GM12878 (cell line): ENCODE measurements at regions not wholly inside any gene's neighbourhood (a gene's known extent, or its start where the extent isn't known, plus 50 kb on each side); places are given as distances from the start of the nearest gene placed in this dataset.

ENCODE experiments used
- ATAC-seq: fragments of 200-7000 bp; cut with Tn5 transposase; 3 replicates; pipeline ENCODE4 v1.9.1; 2020; ENCODE audit warnings: mild to moderate bottlenecking, moderate library complexity
- BruUV-seq: library from RNA; stranded (reverse); fragments of 400-500 nt; replicated peaks from 2 replicates; lab custom pipeline; 2021; lab: Mats Ljungman, UMichigan
- CTCF ChIA-PET: fragments of 300-600 bp; sonication (Branson Sonifier 250); formaldehyde crosslinking; extraction: SDS; loops from one replicate; lab custom pipeline; 2021; ENCODE audit warnings: inconsistent platforms; lab: Yijun Ruan, JAX
- POLR2A ChIA-PET: fragments of 350-600 bp; formaldehyde crosslinking; extraction: SDS; loops from one replicate; lab custom pipeline; 2021; ENCODE audit warnings: inconsistent platforms; lab: Charles Lee
- RAD21 ChIA-PET: fragments of 300-600 bp; sonication (Branson Sonifier 250); formaldehyde crosslinking; loops from one replicate; lab custom pipeline; 2023; ENCODE audit warnings: antibody characterized with exemption; ENCODE audit not compliant: unreplicated experiment; lab: Charles Lee
- SMC1A ChIA-PET: fragments of 300-600 bp; sonication (Branson Sonifier 250); formaldehyde crosslinking; loops from one replicate; lab custom pipeline; 2023; ENCODE audit not compliant: unreplicated experiment, uncharacterized antibody; lab: Charles Lee
- DNase-seq: peaks from one replicate; pipeline ENCODE4 v3.0.0-alpha.2; 2011; ENCODE audit warnings: low read depth, low spot score
- FAIRE-seq: peaks from 3 replicates; lab custom pipeline; 2011; peaks lifted over from hg19 to GRCh38; lab: Jason Lieb, UNC
- H2AFZ ChIP-seq: 2 replicates; pipeline ENCODE4 v1.6.0; 2011; ENCODE audit warnings: low read depth, low read length, control low read depth; ENCODE audit not compliant: control insufficient read depth
- H3K27ac ChIP-seq: 2 replicates; pipeline ENCODE4 v1.5.1; 2011; ENCODE audit warnings: control low read depth; ENCODE audit not compliant: control insufficient read depth, insufficient read depth
- H3K27me3 ChIP-seq, 2 experiments: replicated peaks in 1 of 2; 2 replicates each; pipeline versions ENCODE4 v1.6.0 to v1.6.1; 2011; ENCODE audit warnings: low read length in 1 of 2; ENCODE audit not compliant: control insufficient read depth in 2 of 2, insufficient read depth in 2 of 2
- H3K36me3 ChIP-seq, 2 experiments: 2 replicates each; pipeline ENCODE4 v1.5.1; 2011; ENCODE audit warnings: low read length in 1 of 2; ENCODE audit not compliant: control insufficient read depth in 2 of 2, insufficient read depth in 2 of 2
- H3K4me1 ChIP-seq: 2 replicates; pipeline ENCODE4 v1.6.1; 2011; ENCODE audit warnings: mild to moderate bottlenecking, low read length, moderate library complexity, mixed read lengths; ENCODE audit not compliant: control insufficient read depth, insufficient read depth
- H3K4me2 ChIP-seq: 2 replicates; pipeline ENCODE4 v1.6.0; 2011; ENCODE audit warnings: control low read depth; ENCODE audit not compliant: control insufficient read depth, insufficient read depth
- H3K4me3 ChIP-seq: fragments of 200-600 bp; sonication (generic); 2 replicates; pipeline ENCODE4 v1.5.1; 2016
- H3K79me2 ChIP-seq: 2 replicates; pipeline ENCODE4 v1.6.0; 2011; ENCODE audit warnings: low read length; ENCODE audit not compliant: control insufficient read depth, insufficient read depth
- H3K9ac ChIP-seq: 2 replicates; pipeline ENCODE4 v1.8.0; 2011; ENCODE audit warnings: low read length, control low read depth, mixed read lengths; ENCODE audit not compliant: control insufficient read depth, insufficient read depth
- H3K9me3 ChIP-seq: replicated peaks from 3 replicates; pipeline ENCODE4 v1.5.1; 2011; ENCODE audit warnings: mild to moderate bottlenecking, low read length; ENCODE audit not compliant: control insufficient read depth, insufficient read depth
- H4K20me1 ChIP-seq: 2 replicates; pipeline ENCODE4 v1.6.0; 2011; ENCODE audit not compliant: control insufficient read depth, insufficient read depth
- ATF7 ChIP-seq: fragments of 450-650 bp; IDR thresholded peaks from 2 replicates; pipeline ENCODE4 v1.6.1; 2016; ENCODE audit warnings: low read depth, mild to moderate bottlenecking
- CHD1 ChIP-seq: IDR thresholded peaks from 2 replicates; pipeline ENCODE4 v1.6.1; 2012; ENCODE audit warnings: low read depth, low read length, improper control_type of control experiment
- E2F4 ChIP-seq: IDR thresholded peaks from 2 replicates; pipeline ENCODE4 v1.6.1; 2012; ENCODE audit warnings: low read depth, low read length, improper control_type of control experiment
- FOXK2 ChIP-seq: fragments of 450-650 bp; IDR thresholded peaks from 2 replicates; pipeline ENCODE4 v1.6.1; 2017; ENCODE audit warnings: mild to moderate bottlenecking, moderate library complexity
- GABPA ChIP-seq: IDR thresholded peaks from 2 replicates; pipeline ENCODE4 v1.6.1; 2014; ENCODE audit warnings: antibody characterized with exemption, low read depth, mild to moderate bottlenecking, inconsistent platforms
- HDAC2 ChIP-seq: fragments of 200-600 bp; sonication (generic); IDR thresholded peaks from 2 replicates; pipeline ENCODE4 v1.6.1; 2017
- IKZF1 ChIP-seq: fragments of 450-650 bp; conservative IDR thresholded peaks from 2 replicates; pipeline ENCODE4 v1.6.1; 2017; ENCODE audit warnings: antibody characterized with exemption, mild to moderate bottlenecking
- KLF5 ChIP-seq: fragments of 450-650 bp; IDR thresholded peaks from 2 replicates; pipeline ENCODE4 v1.6.1; 2014; ENCODE audit warnings: mild to moderate bottlenecking; ENCODE audit not compliant: partially characterized antibody
- SIX5 ChIP-seq: IDR thresholded peaks from 2 replicates; pipeline ENCODE4 v1.6.1; 2011; ENCODE audit warnings: mild to moderate bottlenecking, low read depth, low read length, moderate library complexity; ENCODE audit not compliant: severe bottlenecking
- SMC3 ChIP-seq: IDR thresholded peaks from 2 replicates; pipeline ENCODE4 v1.6.1; 2011; ENCODE audit warnings: low read length, improper control_type of control experiment, borderline replicate concordance
- SP1 ChIP-seq: IDR thresholded peaks from one replicate; pipeline ENCODE4 v1.6.1; 2011; ENCODE audit warnings: low read depth, low read length
- SREBF1 ChIP-seq: IDR thresholded peaks from 2 replicates; pipeline ENCODE4 v1.6.1; 2012; ENCODE audit warnings: mild to moderate bottlenecking, low read length
- WGBS: methylation state at CpG from one replicate; pipeline ENCODE4 v1.1.6; 2016; ENCODE audit warnings: low lambda C conversion rate; ENCODE audit not compliant: insufficient replicate concordance, insufficient coverage; ENCODE audit errors: missing lambda C conversion rate; 5-methylcytosine and 5-hydroxymethylcytosine counted together
- in situ Hi-C: fragments of 300-500 bp; cut with MboI; formaldehyde crosslinking; loops from 9 replicates; pipeline ENCODE4 v1.14.3; 2018; ENCODE audit warnings: mixed read lengths
- intact Hi-C: fragments of 100-400 bp; cut with micrococcal nuclease; formaldehyde crosslinking; loops from one replicate; pipeline ENCODE4 v1.14.2; 2022; ENCODE audit not compliant: unreplicated experiment
- TF ChIP-seq, protein P1 (sequence below): fragments of 450-650 bp; formaldehyde crosslinking; IDR thresholded peaks from 2 replicates; pipeline ENCODE4 v1.4.0; 2020; ENCODE audit warnings: mild to moderate bottlenecking, moderate library complexity

DNA sequence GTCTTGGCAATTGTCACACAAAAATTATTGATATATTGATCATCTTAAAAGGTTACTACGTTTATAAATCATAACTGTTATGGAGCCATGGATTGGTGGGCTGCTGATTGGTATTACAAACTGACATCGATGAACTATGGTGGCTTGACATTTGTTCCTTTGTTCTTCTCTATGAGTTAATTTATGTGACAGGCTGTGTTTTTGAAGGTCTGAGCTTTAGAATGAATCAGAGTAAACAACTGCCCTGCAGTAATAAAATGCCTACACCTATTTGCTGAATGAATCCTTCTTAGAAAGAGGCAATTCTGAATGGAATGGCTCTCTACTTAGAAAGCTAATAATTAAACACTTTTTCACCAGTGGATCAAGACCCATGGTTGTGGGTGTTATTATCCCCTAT is 506.3 kb upstream of the SPTLC3 start:
- Histone ChIP-seq H3K27ac (no peak overlapping the region), H3K79me2 (no peaks in the 10 kb centered on the region), H3K9ac (no peak overlapping the region), H4K20me1 (no peaks in the 10 kb centered on the region)
- BruUV-seq = no TSS peak
- RAD21 ChIA-PET = no interaction called here
- ATAC-seq = no peak
- CTCF ChIA-PET = no interaction called here
- 18% methylated on average over 2 of the region's 2 CpGs for WGBS
- TF ChIP-seq SREBF1 = no peak
- TF ChIP-seq CHD1 = no peak
- no peak for TF ChIP-seq ATF7
- no peak for TF ChIP-seq SIX5
- no peak for TF ChIP-seq HDAC2
- TF ChIP-seq IKZF1 = no peak
- TF ChIP-seq E2F4 = no peak
- TF ChIP-seq FOXK2 = no peak
- no peak for TF ChIP-seq SP1
- no peak for TF ChIP-seq SMC3
- TF ChIP-seq GABPA = no peak
- TF ChIP-seq, protein P1, sequence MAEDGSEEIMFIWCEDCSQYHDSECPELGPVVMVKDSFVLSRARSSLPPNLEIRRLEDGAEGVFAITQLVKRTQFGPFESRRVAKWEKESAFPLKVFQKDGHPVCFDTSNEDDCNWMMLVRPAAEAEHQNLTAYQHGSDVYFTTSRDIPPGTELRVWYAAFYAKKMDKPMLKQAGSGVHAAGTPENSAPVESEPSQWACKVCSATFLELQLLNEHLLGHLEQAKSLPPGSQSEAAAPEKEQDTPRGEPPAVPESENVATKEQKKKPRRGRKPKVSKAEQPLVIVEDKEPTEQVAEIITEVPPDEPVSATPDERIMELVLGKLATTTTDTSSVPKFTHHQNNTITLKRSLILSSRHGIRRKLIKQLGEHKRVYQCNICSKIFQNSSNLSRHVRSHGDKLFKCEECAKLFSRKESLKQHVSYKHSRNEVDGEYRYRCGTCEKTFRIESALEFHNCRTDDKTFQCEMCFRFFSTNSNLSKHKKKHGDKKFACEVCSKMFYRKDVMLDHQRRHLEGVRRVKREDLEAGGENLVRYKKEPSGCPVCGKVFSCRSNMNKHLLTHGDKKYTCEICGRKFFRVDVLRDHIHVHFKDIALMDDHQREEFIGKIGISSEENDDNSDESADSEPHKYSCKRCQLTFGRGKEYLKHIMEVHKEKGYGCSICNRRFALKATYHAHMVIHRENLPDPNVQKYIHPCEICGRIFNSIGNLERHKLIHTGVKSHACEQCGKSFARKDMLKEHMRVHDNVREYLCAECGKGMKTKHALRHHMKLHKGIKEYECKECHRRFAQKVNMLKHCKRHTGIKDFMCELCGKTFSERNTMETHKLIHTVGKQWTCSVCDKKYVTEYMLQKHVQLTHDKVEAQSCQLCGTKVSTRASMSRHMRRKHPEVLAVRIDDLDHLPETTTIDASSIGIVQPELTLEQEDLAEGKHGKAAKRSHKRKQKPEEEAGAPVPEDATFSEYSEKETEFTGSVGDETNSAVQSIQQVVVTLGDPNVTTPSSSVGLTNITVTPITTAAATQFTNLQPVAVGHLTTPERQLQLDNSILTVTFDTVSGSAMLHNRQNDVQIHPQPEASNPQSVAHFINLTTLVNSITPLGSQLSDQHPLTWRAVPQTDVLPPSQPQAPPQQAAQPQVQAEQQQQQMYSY (CRISPR knock-in tag) = no peak
- TF ChIP-seq KLF5 = no peak
- TF ChIP-seq, all 136 proteins: peak for 0
- H3K36me3 ChIP-seq = no peaks in the 10 kb centered on the region
- DNase-seq (no peak), FAIRE-seq (no peak)
- POLR2A ChIA-PET = no interaction called here
- no peak overlapping the region for H3K4me2 ChIP-seq
- SMC1A ChIA-PET = no interaction called here
- H3K9me3 ChIP-seq = no peaks in the 10 kb centered on the region
- in situ Hi-C loops = no loop called here
- no peak overlapping the region for H2AFZ ChIP-seq
- intact Hi-C loops = no loop called here
- no peak overlapping the region for H3K4me3 ChIP-seq
- H3K27me3 ChIP-seq = no peaks in the 10 kb centered on the region; a peak in 1 of 4 replicates
- H3K4me1 ChIP-seq = no peaks in the 10 kb centered on the region
